Ureter (tissue), 1 donor: ENCODE measurements at regions not wholly inside any gene's neighbourhood (a gene's known extent, or its start where the extent isn't known, plus 50 kb on each side); places are given as distances from the start of the nearest gene placed in this dataset.
"Not testable (repeated sequence)": the region's sequence is repeated elsewhere in the genome, so short reads cannot be mapped to it uniquely, and the experiment has no call there.

Experiments used
- DNase-seq: peaks from one replicate; pipeline ENCODE4 v3.0.0-alpha.2; 2020; ENCODE audit warnings: low spot score
- donor health status: DM: yes; HTN: yes; CAD: no.

DNA sequence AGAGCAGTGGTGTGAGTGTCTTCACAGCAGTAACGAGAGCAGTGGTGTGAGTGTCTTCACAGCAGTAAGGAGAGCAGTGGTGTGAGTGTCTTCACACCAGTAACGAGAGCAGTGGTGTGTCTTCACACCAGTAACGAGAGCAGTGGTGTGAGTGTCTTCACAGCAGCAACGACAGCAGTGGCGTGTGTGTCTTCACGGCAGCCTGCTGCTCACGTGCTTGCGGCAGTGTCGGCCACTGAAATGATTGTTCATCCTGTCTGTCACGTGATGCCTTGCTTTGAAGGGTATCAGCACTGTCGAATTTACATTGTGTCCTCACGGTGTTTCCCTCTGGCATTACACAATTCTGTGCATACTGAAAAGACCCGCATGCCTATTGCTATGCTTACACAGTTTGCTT is 541.4 kb upstream of the SALL3 start:
- not testable (repeated sequence) for DNase-seq

DNA sequence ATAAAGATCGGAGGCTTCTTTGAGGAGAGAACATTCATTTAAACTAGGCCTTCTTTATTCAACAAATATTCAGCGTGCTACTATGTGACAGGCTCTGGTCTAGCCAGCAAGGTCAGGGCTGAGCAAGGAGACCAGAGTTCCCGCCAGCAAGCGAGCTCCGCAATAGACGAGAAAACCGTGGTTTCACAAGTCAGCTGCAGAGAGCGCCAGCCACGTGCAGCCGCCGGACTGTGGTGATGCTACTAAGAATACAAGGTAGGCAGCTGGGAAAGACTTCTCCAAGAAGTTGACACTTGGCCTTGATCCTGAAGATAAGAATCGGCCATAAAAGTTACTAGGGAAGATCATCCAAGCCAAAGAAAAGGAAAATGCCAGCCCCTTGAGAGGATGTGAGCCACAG is 533.7 kb upstream of the SALL3 start:
- DNase-seq = no peak

DNA sequence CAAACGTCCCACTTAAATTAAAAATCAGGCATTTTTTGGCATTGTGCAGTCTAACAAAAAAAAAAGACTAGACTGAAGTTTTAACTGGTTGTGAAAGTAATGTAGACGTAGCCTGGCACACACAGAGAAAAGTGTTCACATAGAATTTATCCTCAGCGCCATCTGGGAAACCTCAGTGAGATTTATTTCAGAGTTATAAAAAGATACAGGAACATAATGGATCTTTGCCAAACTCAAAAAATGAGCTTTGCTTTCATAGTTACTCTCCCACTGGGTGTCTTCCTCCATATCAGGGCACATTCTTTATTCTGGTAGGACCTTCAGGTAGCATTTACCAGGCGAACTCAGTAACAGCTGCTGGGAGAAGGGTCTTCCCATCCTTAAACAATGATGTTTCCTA is 532.4 kb upstream of the SALL3 start:
- no peak for DNase-seq

DNA sequence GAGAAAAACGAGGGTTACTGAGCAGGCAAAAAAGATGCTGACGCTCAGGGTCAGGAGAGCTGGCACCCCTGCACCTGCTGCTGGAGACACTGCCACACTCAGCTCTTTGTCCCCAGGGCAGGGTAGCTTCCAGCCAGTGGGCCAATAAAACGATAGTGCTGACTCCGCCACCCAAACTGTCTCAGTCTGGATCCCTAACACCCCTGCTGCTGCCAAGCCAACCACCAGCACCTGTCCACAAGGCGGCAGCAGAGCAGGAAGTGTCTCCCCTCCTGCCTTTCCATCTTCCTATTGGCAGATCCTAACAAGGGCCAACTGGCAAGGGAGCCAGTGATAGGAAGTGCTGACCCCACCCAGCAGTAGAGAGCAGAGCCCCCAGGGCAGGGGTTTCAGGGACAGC is 531.5 kb upstream of the SALL3 start:
- no peak for DNase-seq

DNA sequence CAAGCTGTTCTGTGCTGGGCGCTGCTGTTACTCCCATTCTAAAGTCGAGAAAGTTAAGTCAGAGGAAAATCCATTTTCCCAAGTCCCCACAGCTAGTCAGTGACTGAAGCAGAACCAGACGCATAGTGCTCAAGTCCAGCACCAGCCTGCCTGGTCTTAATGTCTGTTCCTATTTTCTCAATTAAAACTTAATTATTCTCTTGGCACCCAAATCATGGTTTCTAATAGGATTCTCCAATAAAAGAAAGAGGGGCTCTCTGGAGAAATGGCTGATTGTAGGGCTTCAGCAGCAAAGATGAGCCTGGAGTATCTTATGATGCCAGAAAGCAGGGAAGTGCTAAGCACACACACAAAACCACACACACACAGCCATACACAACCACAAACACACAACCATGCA is 531.0 kb upstream of the SALL3 start:
- no peak for DNase-seq

DNA sequence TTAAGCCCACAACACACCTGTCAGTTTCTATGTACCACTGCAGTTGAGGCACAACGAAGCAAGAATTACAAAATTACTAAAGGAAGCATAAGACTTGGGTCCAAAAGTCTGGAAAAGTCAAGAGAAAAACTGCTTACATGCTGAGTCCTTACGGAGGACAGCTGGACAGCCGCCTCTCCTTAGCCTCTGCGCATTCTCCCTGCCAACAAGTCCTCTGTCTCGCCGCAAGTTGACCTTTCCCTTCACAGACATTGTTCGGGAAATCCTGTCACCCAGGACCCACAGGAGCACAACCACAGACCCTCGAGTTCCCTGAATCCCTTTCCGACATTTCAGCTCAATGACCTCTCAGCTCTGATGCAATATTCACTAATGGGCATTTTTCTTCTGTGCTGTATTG is 525.4 kb upstream of the SALL3 start:
- no peak for DNase-seq

DNA sequence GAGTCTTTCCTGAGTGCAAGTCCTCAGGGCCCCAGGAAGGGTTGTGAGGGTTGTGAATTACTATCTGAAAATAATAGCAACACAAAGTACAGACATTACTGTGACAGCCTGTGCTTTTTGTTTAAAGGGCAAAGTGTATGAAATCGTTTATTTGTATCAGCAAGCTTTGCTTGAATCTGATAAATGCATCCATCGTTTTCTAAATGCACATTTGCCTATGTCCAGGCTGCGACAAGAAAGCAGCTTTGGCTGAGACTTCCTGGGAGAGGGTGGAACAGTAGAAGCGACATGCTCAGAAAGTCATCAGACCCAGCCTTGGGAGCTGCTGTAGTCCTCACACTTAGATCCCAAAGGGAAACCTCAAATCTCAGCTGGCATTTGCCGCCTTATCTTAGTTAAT is 524.2 kb upstream of the SALL3 start:
- no peak for DNase-seq

DNA sequence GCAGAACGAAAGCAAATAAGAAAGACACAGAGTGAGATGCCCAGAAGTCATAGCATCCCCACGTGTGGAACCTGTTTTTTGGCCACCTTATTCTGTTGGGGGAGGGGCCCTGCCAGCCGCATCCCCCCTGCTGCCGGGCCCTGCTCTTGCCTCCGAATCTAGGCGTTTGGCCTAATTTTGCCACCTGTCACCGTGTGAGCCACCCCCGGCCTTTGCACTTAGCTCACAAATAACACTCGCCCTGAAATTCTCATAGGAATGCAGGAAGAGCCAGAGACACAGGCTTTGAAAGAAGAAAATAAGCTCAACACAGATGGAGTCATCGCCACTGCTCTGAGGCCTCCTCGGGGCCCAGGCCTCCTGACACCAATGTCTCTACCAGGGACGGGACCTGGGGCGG is 522.6 kb upstream of the SALL3 start:
- DNase-seq = no peak

DNA sequence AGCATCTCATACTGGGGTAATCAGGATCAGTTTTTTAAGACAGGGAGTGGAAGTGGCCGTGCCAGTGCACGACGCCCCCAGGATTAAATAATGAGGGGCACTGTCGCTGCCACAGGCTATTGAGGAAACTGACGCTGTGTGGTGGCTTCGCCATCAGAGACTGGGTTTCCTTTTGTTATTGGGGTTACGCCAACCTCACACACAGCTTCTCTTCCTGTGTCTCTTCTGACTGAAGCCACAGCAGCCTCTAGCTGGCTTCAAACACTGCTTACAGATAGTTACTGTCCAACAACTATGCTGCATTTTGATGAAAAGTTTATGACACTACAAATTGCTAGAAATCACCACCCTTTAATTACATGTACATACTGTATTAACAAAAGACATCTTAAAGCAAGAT is 521.9 kb upstream of the SALL3 start:
- DNase-seq = no peak

DNA sequence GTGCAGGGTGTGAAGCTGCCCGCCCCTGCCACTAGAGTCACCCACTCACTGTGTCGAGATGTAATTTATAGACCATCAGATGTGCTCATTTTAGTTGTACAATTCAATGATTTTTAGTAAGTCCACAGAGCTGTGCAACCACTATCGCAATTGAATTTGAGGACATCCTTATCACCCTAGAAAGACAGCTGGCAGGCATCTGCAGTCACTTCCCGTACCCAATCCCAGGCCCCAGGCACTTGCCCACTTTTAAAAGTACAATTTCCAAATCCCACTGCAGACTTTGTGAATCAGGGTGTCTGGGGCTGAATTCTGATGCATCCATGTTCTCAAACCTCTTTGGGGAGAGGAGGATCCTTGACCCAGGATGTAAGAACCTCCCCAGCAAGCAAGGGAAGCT is 521.3 kb upstream of the SALL3 start:
- no peak for DNase-seq

DNA sequence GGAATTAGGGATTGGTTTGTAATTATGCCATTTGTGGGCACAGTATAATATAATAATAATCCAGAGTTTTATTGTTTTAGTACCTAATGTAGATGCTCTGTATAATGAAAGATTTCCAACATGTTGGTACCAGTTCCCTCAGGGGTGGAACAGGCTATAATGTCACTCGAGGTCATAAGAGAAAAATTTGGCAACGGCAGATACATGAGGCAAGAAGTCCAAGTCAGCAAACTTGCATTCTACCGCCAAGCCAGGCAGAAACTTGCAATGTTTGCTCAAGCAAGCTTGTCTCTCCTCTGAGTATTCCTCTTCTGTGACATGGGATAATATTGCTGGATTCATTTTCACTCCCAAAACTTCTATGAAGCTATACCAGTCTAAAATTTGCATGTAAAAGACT is 520.0 kb upstream of the SALL3 start:
- DNase-seq = no peak

DNA sequence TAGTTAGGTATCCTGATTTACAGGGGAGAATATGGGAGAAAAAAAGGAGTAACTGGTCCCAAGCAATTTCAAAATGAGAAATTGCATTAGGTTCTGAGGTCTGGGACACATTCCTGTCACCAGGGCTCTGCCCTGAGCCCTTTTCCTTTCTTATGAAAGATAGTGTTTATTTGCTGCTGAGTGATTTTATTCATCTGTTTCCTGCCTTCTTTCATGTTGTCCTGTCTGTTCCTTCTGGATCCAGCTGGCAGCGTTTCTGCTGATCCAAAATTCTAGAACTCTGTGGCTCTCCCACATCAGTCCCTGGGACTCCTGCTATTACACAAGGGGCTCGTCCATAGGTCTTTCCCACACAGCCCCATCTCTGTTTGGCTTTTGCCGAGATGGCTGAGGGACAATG is 519.1 kb upstream of the SALL3 start:
- no peak for DNase-seq

DNA sequence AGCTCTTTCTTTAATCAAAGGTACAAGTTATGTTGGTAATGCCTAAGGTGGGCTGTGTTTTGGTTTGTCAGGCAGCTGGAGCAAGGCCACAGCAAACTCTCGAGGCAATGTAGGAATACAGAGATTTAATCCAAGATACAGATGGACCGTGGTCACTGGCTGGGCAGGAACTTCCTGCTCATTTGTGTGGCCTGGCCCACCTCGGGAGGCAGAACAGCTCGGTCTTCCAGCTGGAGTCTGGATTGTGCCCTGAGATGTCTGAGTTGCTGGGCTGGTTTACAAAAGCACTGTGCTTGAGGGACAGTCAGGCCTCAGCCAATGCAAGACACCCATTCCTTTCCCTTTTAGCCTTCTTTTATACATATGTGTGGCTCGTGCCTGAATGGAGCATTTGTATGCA is 506.1 kb upstream of the SALL3 start:
- no peak for DNase-seq

DNA sequence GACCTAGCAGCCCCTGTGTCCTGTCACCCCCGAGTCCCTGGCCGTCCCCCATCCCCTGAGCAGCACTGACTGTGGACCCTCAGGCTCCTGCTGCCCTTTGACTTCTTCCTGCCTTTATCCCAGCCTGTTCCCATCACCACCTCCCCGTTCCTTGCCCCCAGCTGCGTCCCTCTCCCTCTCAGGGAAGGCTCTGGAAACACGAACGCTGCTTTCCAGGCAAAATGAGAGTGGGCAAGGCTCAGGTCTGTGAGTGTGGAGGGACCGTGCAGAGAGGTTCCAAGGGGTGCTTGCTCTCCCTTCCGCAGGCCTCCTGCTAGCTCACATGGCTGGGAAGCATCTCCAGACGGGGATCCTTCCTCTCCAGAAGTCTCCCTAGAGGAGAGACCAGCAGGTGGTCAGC is 501.8 kb upstream of the SALL3 start:
- no peak for DNase-seq

DNA sequence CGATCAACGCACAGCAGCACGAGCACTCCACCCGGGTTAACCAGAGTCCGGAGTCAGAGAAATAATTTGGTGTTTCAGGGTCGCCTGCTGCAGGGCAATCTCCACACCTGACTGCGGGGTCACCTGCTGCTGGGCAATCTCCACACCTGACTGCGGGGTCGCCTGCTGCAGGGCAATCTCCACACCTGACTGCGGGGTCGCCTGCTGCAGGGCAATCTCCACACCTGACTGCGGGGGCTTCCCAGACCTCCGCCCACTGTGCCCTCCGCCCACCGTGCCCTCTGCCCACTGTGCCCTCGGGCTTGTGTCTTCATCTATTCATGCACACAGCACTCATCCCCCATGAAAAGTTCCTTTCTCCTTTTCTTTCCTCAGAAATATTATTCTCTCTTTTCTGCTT is 500.2 kb upstream of the SALL3 start:
- DNase-seq = no peak

DNA sequence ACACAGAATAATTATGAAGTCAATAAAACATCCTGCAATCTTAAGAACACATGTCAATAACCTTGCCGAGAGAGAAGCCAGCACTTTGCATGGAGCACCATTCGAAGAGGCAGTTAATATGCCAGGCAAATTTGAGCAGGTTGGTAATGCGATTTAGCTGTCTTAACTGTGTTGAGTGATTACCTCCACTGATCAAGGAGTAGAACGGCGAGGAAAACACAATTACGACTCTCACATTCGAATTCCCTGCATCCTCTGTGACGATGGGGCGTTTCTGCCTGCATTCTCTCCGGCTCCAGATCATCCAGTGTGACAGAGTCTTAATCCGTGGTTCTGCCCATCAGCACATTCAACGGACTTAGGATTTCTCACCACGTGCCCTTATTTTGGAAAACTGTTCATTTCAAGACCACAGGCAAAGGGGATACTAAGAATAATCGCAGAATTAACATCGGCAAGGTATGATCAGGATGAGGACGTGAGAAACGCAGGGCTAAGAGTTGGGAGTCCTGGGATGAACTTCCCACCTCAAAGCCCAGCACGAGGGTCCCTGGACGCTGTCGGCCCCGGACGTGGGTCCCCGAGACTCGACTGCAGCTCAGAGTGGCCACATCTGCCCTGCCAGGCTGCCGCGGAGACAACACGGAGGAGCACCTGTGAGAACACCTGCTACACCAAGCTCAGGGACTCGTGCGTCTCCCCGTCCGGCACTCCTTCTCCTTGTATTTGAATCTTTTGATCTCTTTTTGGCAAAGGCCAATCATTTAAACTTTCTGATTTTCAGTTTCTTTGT is 499.2 kb upstream of the SALL3 start:
- DNase-seq = no peak

DNA sequence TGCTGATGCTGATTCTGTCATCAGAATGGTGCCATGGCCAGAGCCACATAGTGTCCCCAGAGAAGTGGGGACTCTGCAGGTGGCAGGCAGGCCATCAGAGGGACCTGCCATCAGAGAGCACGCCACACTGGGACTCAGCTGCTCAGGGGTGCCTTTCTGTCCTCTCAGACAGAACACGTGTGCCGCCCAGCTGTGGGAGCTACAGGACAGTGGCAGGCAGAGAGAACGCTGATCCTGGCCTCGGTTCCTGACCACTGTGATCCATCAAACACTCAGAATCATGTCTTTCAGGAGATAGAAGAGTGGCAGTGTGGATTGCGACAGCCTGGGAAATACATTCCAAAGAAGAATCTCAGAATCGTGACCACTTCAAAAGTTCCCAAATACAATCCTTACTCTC is 497.2 kb upstream of the SALL3 start:
- no peak for DNase-seq

DNA sequence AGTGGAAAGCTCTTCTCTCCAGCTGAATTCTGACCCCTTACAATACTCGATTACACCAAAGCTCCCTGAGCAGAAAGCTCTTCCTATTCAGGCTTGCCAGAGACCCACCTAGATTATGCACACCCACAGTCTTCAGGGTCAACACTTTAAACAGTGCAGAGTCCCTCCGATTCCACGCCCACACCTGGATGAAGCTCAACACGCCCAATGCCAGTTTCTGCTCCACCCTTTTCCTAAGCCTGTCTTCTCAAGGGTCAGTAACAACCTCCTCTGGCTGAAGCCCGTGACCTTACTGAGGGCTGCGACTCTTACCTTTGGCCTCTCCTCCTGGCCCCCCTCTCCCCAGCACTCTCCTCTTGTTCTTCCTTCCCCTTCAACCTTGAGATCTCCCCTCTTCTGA is 492.0 kb upstream of the SALL3 start:
- DNase-seq = no peak

DNA sequence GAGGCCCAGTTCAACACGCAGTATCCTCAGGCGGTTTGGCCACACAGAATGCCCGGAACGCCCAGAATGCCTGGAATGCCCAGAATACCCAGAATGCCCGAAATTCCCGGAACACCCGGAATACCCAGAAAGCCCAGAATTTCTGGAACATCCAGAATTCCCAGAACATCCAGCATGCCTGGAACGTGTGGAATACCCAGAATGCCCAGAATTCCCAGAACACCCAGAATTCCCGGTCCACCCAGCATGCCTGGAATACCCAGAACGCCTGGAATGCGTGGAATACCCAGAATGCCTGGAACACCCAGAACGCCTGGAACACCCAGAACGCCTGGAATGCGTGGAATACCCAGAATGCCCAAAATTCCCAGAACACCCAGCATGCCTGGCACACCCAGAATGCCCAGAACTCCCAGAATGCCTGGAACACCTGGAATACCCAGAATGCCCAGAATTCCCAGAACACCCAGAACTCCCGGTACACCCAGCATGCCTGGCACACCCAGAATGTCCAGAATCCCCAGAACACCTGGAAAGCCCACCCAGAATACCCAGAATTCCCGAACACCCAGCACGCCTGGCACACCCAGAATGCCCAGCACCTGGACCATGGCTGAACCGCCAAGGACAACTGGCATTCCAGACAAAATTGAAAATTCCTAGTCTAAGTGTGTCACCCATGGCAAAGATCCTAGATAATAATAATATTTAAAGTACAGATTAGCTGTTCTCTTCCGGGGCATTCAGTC is 487.4 kb upstream of the SALL3 start:
- DNase-seq = no peak

DNA sequence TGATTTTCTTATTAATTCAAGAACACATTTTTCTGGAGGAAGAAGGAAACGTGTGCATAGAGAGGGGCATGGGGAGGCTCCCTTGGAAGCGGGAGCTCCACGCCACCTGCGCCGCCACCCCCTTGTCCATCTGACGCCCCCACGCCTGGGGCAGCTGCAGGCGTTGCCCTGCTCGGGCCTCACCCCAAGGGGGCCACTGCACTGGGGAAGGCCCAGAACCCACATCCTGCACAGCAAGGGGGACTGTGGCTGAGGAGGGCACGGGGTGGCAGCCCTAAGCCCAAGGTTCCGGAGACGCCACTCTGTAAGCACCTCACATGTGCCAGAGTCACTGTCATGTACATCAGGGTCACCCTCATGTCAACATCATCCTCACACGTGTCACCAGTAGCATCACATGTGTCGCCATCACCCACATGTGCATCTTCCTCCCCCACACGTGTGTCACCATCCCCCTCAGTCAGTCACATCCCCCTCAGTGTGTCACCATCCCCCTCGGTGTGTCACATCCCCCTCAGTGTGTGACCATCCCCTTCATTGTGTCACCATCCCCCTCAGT is 486.7 kb upstream of the SALL3 start:
- no peak for DNase-seq

DNA sequence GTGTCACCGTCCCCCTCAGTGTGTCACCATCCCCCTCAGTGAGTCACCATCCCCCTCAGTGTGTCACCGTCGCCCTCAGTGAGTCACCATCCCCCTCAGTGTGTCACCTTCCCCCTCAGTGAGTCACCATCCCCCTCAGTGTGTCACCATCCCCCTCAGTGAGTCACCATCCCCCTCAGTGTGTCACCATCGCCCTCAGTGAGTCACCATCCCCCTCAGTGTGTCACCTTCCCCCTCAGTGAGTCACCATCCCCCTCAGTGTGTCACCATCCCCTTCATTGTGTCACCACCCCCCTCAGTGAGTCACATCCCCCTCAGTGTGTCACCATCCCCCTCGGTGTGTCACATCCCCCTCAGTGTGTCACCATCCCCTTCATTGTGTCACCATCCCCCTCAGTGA is 486.1 kb upstream of the SALL3 start:
- not testable (repeated sequence) for DNase-seq

DNA sequence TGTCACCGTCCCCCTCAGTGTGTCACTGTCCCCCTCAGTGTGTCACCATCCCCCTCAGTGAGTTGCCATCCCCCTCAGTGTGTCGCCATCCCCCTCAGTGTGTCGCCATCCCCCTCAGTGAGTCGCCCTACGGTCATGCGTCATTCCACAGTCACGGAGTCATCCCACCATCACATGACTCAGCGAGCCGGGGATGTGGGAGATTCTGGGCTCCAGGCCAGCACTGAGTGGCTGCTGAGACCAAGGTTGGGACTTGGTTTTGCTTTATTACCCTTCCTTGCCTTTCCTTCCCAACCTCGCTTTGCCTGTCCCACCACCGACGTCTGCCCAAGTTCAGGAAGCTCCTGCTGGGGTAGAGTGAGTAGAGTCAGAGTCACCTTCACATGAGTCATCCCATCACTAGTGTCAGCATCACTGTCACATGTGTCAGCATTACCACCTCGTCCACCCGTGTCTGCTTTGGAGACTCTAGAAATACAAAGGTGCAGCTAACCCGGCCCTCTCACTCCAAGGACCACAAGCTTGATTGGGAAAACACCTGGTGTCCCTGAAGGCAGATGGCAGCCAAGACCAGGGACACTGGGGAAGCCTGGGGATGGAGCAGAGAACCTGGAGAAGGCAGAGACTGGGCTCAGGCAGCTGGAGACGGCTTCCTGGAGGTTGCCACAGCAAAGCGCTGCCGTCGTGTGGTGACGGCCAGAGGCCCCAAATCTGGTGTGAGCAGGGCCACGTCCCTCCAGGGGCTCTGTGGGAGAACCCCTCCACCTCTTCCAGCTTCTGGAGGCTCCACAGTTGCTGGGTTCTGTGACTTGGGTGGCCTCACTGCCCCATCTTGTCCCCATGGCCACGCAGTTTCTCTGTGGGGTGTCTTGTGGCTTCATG is 485.2 kb upstream of the SALL3 start:
- DNase-seq = no peak
